DND-41 (cell line): ENCODE measurements at regions not wholly inside any gene's neighbourhood (a gene's known extent, or its start where the extent isn't known, plus 50 kb on each side); places are given as distances from the start of the nearest gene placed in this dataset.

Experiments used
- ATAC-seq: fragments of 200-7000 bp; cut with Tn5 transposase; 3 replicates; pipeline ENCODE4 v1.9.1; 2021; ENCODE audit warnings: low read depth; ENCODE audit not compliant: insufficient read depth
- DNase-seq: peaks from one replicate; pipeline ENCODE4 v3.0.0-alpha.2; 2020
- H2AFZ ChIP-seq: 2 replicates; pipeline ENCODE4 v1.6.0; 2012; ENCODE audit warnings: low read depth, low read length
- H3K27ac ChIP-seq: 2 replicates; pipeline ENCODE4 v1.5.1; 2012; ENCODE audit warnings: low read length, inconsistent platforms
- H3K27me3 ChIP-seq: fragments of 200-600 bp; sonication (generic); 2 replicates; pipeline ENCODE4 v1.6.0; 2012; ENCODE audit warnings: low read length, mild to moderate bottlenecking, inconsistent platforms; ENCODE audit not compliant: insufficient read depth, poor library complexity
- H3K36me3 ChIP-seq: 2 replicates; pipeline ENCODE4 v1.5.1; 2012; ENCODE audit warnings: low read length, inconsistent platforms; ENCODE audit not compliant: insufficient read depth
- H3K4me1 ChIP-seq: 2 replicates; pipeline ENCODE4 v1.5.1; 2012; ENCODE audit warnings: mild to moderate bottlenecking, low read length; ENCODE audit not compliant: insufficient read depth
- H3K4me2 ChIP-seq: 2 replicates; pipeline ENCODE4 v1.6.0; 2012; ENCODE audit warnings: mild to moderate bottlenecking, moderate library complexity, low read length, inconsistent platforms; ENCODE audit not compliant: insufficient read depth
- H3K4me3 ChIP-seq, 2 experiments: fragments of 200-600 bp in 1 of 2; shearing (Covaris generic) in 1 of 2; 2 replicates each; pipeline ENCODE4 v1.5.1; 2012 to 2016; ENCODE audit warnings: inconsistent platforms in 2 of 2, low read length in 2 of 2, mild to moderate bottlenecking in 2 of 2, low read depth in 1 of 2, moderate library complexity in 1 of 2
- H3K79me2 ChIP-seq: 2 replicates; pipeline ENCODE4 v1.6.0; 2012; ENCODE audit warnings: low read length, inconsistent platforms; ENCODE audit not compliant: insufficient read depth
- H3K9ac ChIP-seq: 2 replicates; pipeline ENCODE4 v1.6.0; 2012; ENCODE audit warnings: low read depth, mild to moderate bottlenecking, inconsistent platforms, low read length, moderate library complexity
- H3K9me3 ChIP-seq: 2 replicates; pipeline ENCODE4 v1.5.1; 2012; ENCODE audit warnings: low read length, moderate library complexity, mild to moderate bottlenecking, inconsistent platforms; ENCODE audit not compliant: insufficient read depth, severe bottlenecking
- H4K20me1 ChIP-seq: 2 replicates; pipeline ENCODE4 v1.6.0; 2012; ENCODE audit warnings: low read length; ENCODE audit not compliant: insufficient read depth
- CTCF ChIP-seq: IDR thresholded peaks from 2 replicates; pipeline ENCODE4 v1.5.1; 2012; ENCODE audit warnings: borderline replicate concordance, low read length, moderate library complexity, mild to moderate bottlenecking; ENCODE audit not compliant: poor library complexity, severe bottlenecking; ENCODE audit errors: extremely low read depth
- EZH2 ChIP-seq: IDR thresholded peaks from 3 replicates; pipeline ENCODE4 v1.6.1; 2012; ENCODE audit warnings: borderline replicate concordance, low read depth, mild to moderate bottlenecking, moderate library complexity, low read length, inconsistent platforms; ENCODE audit not compliant: severe bottlenecking

- no peaks in the 10 kb centered on the region for H3K9me3 ChIP-seq
- DNase-seq (no peak), ATAC-seq (no peak)
- no peaks in the 10 kb centered on the region for H3K79me2 ChIP-seq
- H3K27me3 ChIP-seq: no peaks in the 10 kb centered on the region
- H3K4me3 ChIP-seq: no peak overlapping the region
- H3K4me1 ChIP-seq: no peaks in the 10 kb centered on the region
- no peaks in the 10 kb centered on the region for H3K36me3 ChIP-seq
- no peak overlapping the region for H2AFZ ChIP-seq
- TF ChIP-seq CTCF (no peak), EZH2 (no peak)
- no peak overlapping the region for H3K27ac ChIP-seq
- no peaks in the 10 kb centered on the region for H4K20me1 ChIP-seq
- H3K9ac ChIP-seq: no peak overlapping the region
- no peak overlapping the region for H3K4me2 ChIP-seq
Observed at GRCh38 chr5:43893951-43894684, 291.1 kb downstream of the NNT start.

GRCh38 chr5:43891112-43891511, 288.1 kb downstream of the NNT start:
- Histone ChIP-seq H3K79me2 (no peaks in the 10 kb centered on the region), H3K9me3 (no peaks in the 10 kb centered on the region), H3K27me3 (no peaks in the 10 kb centered on the region), H3K4me1 (no peaks in the 10 kb centered on the region), H4K20me1 (no peaks in the 10 kb centered on the region), H3K36me3 (no peaks in the 10 kb centered on the region), H3K4me3 (no peak overlapping the region), H2AFZ (no peak overlapping the region), H3K4me2 (no peak overlapping the region), H3K9ac (no peak overlapping the region), H3K27ac (no peak overlapping the region)
- no peak for DNase-seq
- no peak for TF ChIP-seq CTCF
- no peak for TF ChIP-seq EZH2
- ATAC-seq: no peak

- TF ChIP-seq CTCF: no peak
- TF ChIP-seq EZH2: no peak
- no peak for DNase-seq
- no peak for ATAC-seq
- no peak overlapping the region for H3K4me2 ChIP-seq
- no peaks in the 10 kb centered on the region for H4K20me1 ChIP-seq
- no peaks in the 10 kb centered on the region for H3K9me3 ChIP-seq
- no peak overlapping the region for H2AFZ ChIP-seq
- no peaks in the 10 kb centered on the region for H3K4me1 ChIP-seq
- no peak overlapping the region for H3K4me3 ChIP-seq
- H3K79me2 ChIP-seq: no peaks in the 10 kb centered on the region
- no peak overlapping the region for H3K9ac ChIP-seq
- H3K27ac ChIP-seq: no peak overlapping the region
- no peaks in the 10 kb centered on the region for H3K36me3 ChIP-seq
- no peaks in the 10 kb centered on the region for H3K27me3 ChIP-seq
Observed at GRCh38 chr5:43889233-43889632, 286.3 kb downstream of the NNT start.
